Aorta (tissue), 5 donors: ENCODE measurements at regions not wholly inside any gene's neighbourhood (a gene's known extent, or its start where the extent isn't known, plus 50 kb on each side); places are given as distances from the start of the nearest gene placed in this dataset.

Experiments
- ATAC-seq: fragments of 200-7000 bp; cut with Tn5 transposase; one replicate; pipeline ENCODE4 v1.9.1; 2022; ENCODE audit warnings: moderate library complexity; ENCODE audit not compliant: low FRiP score
- DNase-seq, 2 donors: peaks; one replicate each; pipeline ENCODE4 v3.0.0-alpha.2; 2020
- H3K27ac ChIP-seq, 2 donors: one replicate each; pipeline ENCODE4 v1.5.1; 2013; ENCODE audit warnings: low read length in 2 of 2, mild to moderate bottlenecking in 2 of 2, moderate library complexity in 2 of 2, control low read depth in 1 of 2, inconsistent platforms in 1 of 2, low read depth in 1 of 2
- H3K27me3 ChIP-seq, 2 donors: one replicate each; pipeline ENCODE4 v1.6.1; 2013; ENCODE audit warnings: control low read depth in 1 of 2, low read length in 1 of 2, mild to moderate bottlenecking in 1 of 2, moderate library complexity in 1 of 2; ENCODE audit not compliant: insufficient read depth in 2 of 2, control insufficient read depth in 1 of 2
- H3K36me3 ChIP-seq, 2 donors: one replicate each; pipeline ENCODE4 v1.6.1; 2013; ENCODE audit warnings: control low read depth in 1 of 2, low read length in 1 of 2, mild to moderate bottlenecking in 1 of 2; ENCODE audit not compliant: insufficient read depth in 2 of 2, control insufficient read depth in 1 of 2
- H3K4me1 ChIP-seq, 2 donors: one replicate each; pipeline ENCODE4 v1.6.1; 2013; ENCODE audit warnings: low read length in 2 of 2, control low read depth in 1 of 2, mild to moderate bottlenecking in 1 of 2, moderate library complexity in 1 of 2; ENCODE audit not compliant: insufficient read depth in 2 of 2, control insufficient read depth in 1 of 2
- H3K4me3 ChIP-seq, 2 donors: one replicate each; pipeline ENCODE4 v1.5.1; 2013; ENCODE audit warnings: low read length in 2 of 2, control low read depth in 1 of 2, mild to moderate bottlenecking in 1 of 2
- H3K9me3 ChIP-seq: one replicate; pipeline ENCODE4 v1.6.1; 2013; ENCODE audit warnings: mild to moderate bottlenecking, low read length; ENCODE audit not compliant: control insufficient read depth
- WGBS, 2 donors: extraction: QIAGEN DNeasy Blood & Tissue Kit; methylation state at CpG; one replicate each; pipeline ENCODE4 v1.1.7; 2013; 5-methylcytosine and 5-hydroxymethylcytosine counted together
- intact Hi-C, 2 donors: fragments of 100-400 bp; cut with DNase I; formaldehyde crosslinking; loops; one replicate each; pipeline versions ENCODE4 v1.14.2 to v1.15.0; 2022
- donor health status: healthy with polysubstance abuse.
- donor health status: Bipolar disorder and iron deficiency.
- donor health status: DM: no; HTN: no; CAD: no.
- donor health status: DM: no; HTN: no; CAD: no.
- donor health status: DM: yes; HTN: yes; CAD: no.

- H3K27me3 ChIP-seq, result no peaks in the 10 kb centered on the region
- no peak overlapping the region for H3K4me3 ChIP-seq
- H3K27ac ChIP-seq, result no peak overlapping the region
- no peaks in the 10 kb centered on the region for H3K36me3 ChIP-seq
- DNase-seq (no peak), ATAC-seq (no peak)
- H3K4me1 ChIP-seq, result no peaks in the 10 kb centered on the region
- intact Hi-C loops, result no loop called here
- 79 to 87% methylated on average over 2 of the region's 2 CpGs for WGBS, 2 donors
- no peaks in the 10 kb centered on the region for H3K9me3 ChIP-seq
These were observed 86.9 kb downstream of the FGF9 start for GRCh38 chr13:21757763-21758162.

GRCh38 chr13:21758441-21758840 is 87.6 kb downstream of the FGF9 start:
- WGBS, 2 donors, result 81 to 83% methylated on average over 5 of the region's 5 CpGs
- intact Hi-C loops, result no loop called here
- Histone ChIP-seq H3K4me1 (no peaks in the 10 kb centered on the region), H3K27ac (no peak overlapping the region), H3K36me3 (no peaks in the 10 kb centered on the region), H3K9me3 (no peaks in the 10 kb centered on the region), H3K27me3 (no peaks in the 10 kb centered on the region), H3K4me3 (no peak overlapping the region)
- ATAC-seq (no peak), DNase-seq (no peak)

GRCh38 chr13:21759463-21759862 is 88.6 kb downstream of the FGF9 start:
- 85 to 87% methylated on average over 5 of the region's 5 CpGs for WGBS, 2 donors
- Histone ChIP-seq H3K4me3 (no peak overlapping the region), H3K27me3 (no peaks in the 10 kb centered on the region), H3K27ac (no peak overlapping the region), H3K4me1 (no peaks in the 10 kb centered on the region), H3K36me3 (no peaks in the 10 kb centered on the region), H3K9me3 (no peaks in the 10 kb centered on the region)
- ATAC-seq (no peak), DNase-seq (no peak)
- intact Hi-C loops, result no loop called here

GRCh38 chr13:21759911-21760310 is 89.0 kb downstream of the FGF9 start:
- DNase-seq, result no peak
- Histone ChIP-seq H3K9me3 (no peaks in the 10 kb centered on the region), H3K27me3 (no peaks in the 10 kb centered on the region), H3K4me3 (no peak overlapping the region), H3K36me3 (no peaks in the 10 kb centered on the region), H3K4me1 (no peaks in the 10 kb centered on the region), H3K27ac (no peak overlapping the region)
- 90 to 94% methylated on average over 6 of the region's 6 CpGs for WGBS, 2 donors
- intact Hi-C loops, result no loop called here
- ATAC-seq, result no peak

GRCh38 chr13:21761770-21762169 is 90.9 kb downstream of the FGF9 start:
- WGBS, 2 donors, result 78 to 82% methylated on average over 5 of the region's 5 CpGs
- intact Hi-C loops, result no loop called here
- Histone ChIP-seq H3K27me3 (no peaks in the 10 kb centered on the region), H3K4me1 (no peaks in the 10 kb centered on the region), H3K4me3 (no peak overlapping the region), H3K36me3 (no peaks in the 10 kb centered on the region), H3K27ac (no peak overlapping the region), H3K9me3 (no peaks in the 10 kb centered on the region)
- ATAC-seq, result no peak
- no peak for DNase-seq

- Histone ChIP-seq H3K4me3 (no peak overlapping the region), H3K9me3 (no peaks in the 10 kb centered on the region), H3K27ac (no peak overlapping the region), H3K4me1 (no peaks in the 10 kb centered on the region), H3K36me3 (no peaks in the 10 kb centered on the region), H3K27me3 (no peaks in the 10 kb centered on the region)
- 96 to 97% methylated on average over 8 of the region's 8 CpGs for WGBS, 2 donors
- ATAC-seq (no peak), DNase-seq (no peak)
- intact Hi-C loops, result no loop called here
These were observed 91.6 kb downstream of the FGF9 start for GRCh38 chr13:21762512-21762911.

- intact Hi-C loops, result no loop called here
- 91 to 92% methylated on average over 8 of the region's 8 CpGs for WGBS, 2 donors
- no peaks in the 10 kb centered on the region for H3K4me1 ChIP-seq
These were observed 96.2 kb downstream of the FGF9 start for GRCh38 chr13:21767032-21767431.

GRCh38 chr13:21771075-21771474 is 100.2 kb downstream of the FGF9 start:
- H3K27me3 ChIP-seq, result no peaks in the 10 kb centered on the region
- intact Hi-C loops, result no loop called here
- H3K36me3 ChIP-seq, result no peaks in the 10 kb centered on the region
- peaks cover 1% of the 10 kb centered on the region for H3K9me3 ChIP-seq
- H3K27ac ChIP-seq, result no peak overlapping the region
- no peak for ATAC-seq
- DNase-seq, result no peak
- 80 to 83% methylated on average over 1 of the region's 1 CpG for WGBS, 2 donors
- H3K4me1 ChIP-seq, result no peaks in the 10 kb centered on the region
- no peak overlapping the region for H3K4me3 ChIP-seq

More at GRCh38 chr13:21767032-21767431, 96.2 kb downstream of the FGF9 start:
- Histone ChIP-seq H3K36me3 (no peaks in the 10 kb centered on the region), H3K27me3 (no peaks in the 10 kb centered on the region), H3K27ac (no peak overlapping the region), H3K9me3 (peaks cover 1% of the 10 kb centered on the region), H3K4me3 (no peak overlapping the region)
- no peak for DNase-seq
- ATAC-seq, result no peak

- 86 to 97% methylated on average over 1 of the region's 1 CpG for WGBS, 2 donors
- Histone ChIP-seq H3K4me3 (no peak overlapping the region), H3K9me3 (peaks cover 1% of the 10 kb centered on the region), H3K27ac (no peak overlapping the region), H3K27me3 (no peaks in the 10 kb centered on the region), H3K36me3 (no peaks in the 10 kb centered on the region), H3K4me1 (no peaks in the 10 kb centered on the region)
- DNase-seq, result no peak
- intact Hi-C loops, result no loop called here
- no peak for ATAC-seq
These were observed 106.3 kb downstream of the FGF9 start for GRCh38 chr13:21777166-21777565.
